ENCODE measurements at regions not wholly inside any gene's neighbourhood (a gene's known extent, or its start where the extent isn't known, plus 50 kb on each side); places are given as distances from the start of the nearest gene placed in this dataset.

DNA sequence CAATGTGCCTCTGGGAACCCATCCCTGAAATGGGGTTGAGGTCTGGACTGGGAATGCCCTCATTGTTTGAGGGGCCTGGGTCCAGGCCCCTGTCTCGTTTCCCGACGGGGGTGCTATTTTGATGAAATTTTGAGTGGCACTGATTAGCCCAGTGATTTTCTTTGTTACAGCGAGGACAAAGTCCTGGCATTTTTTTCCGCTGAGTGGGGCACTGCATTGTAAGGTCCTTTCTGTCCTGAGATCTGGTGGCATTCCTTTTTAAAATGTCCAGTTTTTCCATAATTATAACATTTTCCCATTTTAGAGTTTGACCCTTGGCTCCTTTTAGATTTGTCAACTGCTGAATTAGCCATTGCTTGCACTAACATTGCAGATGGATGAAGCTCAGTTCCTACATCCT lies 69.7 kb upstream of the INCENP start:
- TF ChIP-seq EZH2 (IDR thresholded peaks at IDR 0.05; ENCODE audit: borderline replicate concordance, insufficient read depth, low read length, poor library complexity, severe bottlenecking) (no peak), MXI1 (conservative IDR thresholded peaks at IDR 0.05; ENCODE audit: poor library complexity, severe bottlenecking) (no peak), POLR2AphosphoS5 (IDR thresholded peaks at IDR 0.05) (no peak), EP300 (conservative IDR thresholded peaks at IDR 0.05; ENCODE audit: poor library complexity, severe bottlenecking) (no peak)
- TF ChIP-seq, protein P1, sequence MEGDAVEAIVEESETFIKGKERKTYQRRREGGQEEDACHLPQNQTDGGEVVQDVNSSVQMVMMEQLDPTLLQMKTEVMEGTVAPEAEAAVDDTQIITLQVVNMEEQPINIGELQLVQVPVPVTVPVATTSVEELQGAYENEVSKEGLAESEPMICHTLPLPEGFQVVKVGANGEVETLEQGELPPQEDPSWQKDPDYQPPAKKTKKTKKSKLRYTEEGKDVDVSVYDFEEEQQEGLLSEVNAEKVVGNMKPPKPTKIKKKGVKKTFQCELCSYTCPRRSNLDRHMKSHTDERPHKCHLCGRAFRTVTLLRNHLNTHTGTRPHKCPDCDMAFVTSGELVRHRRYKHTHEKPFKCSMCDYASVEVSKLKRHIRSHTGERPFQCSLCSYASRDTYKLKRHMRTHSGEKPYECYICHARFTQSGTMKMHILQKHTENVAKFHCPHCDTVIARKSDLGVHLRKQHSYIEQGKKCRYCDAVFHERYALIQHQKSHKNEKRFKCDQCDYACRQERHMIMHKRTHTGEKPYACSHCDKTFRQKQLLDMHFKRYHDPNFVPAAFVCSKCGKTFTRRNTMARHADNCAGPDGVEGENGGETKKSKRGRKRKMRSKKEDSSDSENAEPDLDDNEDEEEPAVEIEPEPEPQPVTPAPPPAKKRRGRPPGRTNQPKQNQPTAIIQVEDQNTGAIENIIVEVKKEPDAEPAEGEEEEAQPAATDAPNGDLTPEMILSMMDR (IDR thresholded peaks at IDR 0.05; ENCODE audit: poor library complexity, severe bottlenecking): no peak

Data from neural cell (in vitro differentiated cells).